ENCODE measurements at regions not wholly inside any gene's neighbourhood (a gene's known extent, or its start where the extent isn't known, plus 50 kb on each side); places are given as distances from the start of the nearest gene placed in this dataset.

GRCh38 chr3:4908433-4909156, 70.6 kb upstream of the BHLHE40 start (continued):
- TF ChIP-seq SPI1 (IDR thresholded peaks at IDR 0.05; ENCODE audit: borderline replicate concordance, low read depth, low read length) (no peak), PKNOX1 (IDR thresholded peaks at IDR 0.05) (peak; percentile 8; the same call in 1 of the 2 replicates), ARNT (IDR thresholded peaks at IDR 0.05) (no peak), RBM25 (IDR thresholded peaks at IDR 0.05; ENCODE audit: low read depth, low read length, severe bottlenecking) (peak; percentile 96), MITF (IDR thresholded peaks at IDR 0.05) (no peak), ZNF124 (CRISPR knock-in tag; IDR thresholded peaks at IDR 0.05) (no peak), FOXO4 (CRISPR knock-in tag; IDR thresholded peaks at IDR 0.05) (no peak), ZMIZ1 (IDR thresholded peaks at IDR 0.05; ENCODE audit: low read depth in 2 of 2, low read length in 2 of 2) (no peak), ZKSCAN1 (IDR thresholded peaks at IDR 0.05; ENCODE audit: low read depth, low read length) (no peak), CHD4 (IDR thresholded peaks at IDR 0.05; ENCODE audit: insufficient read depth, insufficient replicate concordance, low read depth, low read length, poor library complexity, severe bottlenecking) (peak; percentile 34), IFI16 (CRISPR knock-in tag; IDR thresholded peaks at IDR 0.05) (no peak), ARID4B (CRISPR knock-in tag; IDR thresholded peaks at IDR 0.05) (no peak), EWSR1 (IDR thresholded peaks at IDR 0.05; ENCODE audit: borderline replicate concordance, low read depth, partially characterized antibody) (no peak), ZBTB7A (IDR thresholded peaks at IDR 0.05; ENCODE audit: borderline replicate concordance, control insufficient read depth, low read depth, low read length) (no peak), ZFP36 (IDR thresholded peaks at IDR 0.05; ENCODE audit: low read depth, low read length, partially characterized antibody) (peak; percentile 51)
